NCI-H187 (cell line): ENCODE measurements at regions not wholly inside any gene's neighbourhood (a gene's known extent, or its start where the extent isn't known, plus 50 kb on each side); places are given as distances from the start of the nearest gene placed in this dataset.
"Not testable (repeated sequence)": the region's sequence is repeated elsewhere in the genome, so short reads cannot be mapped to it uniquely, and the experiment has no call there.

Source experiments
- DNase-seq, 2 experiments: peaks; one replicate each; lab custom pipeline; 2025; lab: John Stamatoyannopoulos, UW

DNA sequence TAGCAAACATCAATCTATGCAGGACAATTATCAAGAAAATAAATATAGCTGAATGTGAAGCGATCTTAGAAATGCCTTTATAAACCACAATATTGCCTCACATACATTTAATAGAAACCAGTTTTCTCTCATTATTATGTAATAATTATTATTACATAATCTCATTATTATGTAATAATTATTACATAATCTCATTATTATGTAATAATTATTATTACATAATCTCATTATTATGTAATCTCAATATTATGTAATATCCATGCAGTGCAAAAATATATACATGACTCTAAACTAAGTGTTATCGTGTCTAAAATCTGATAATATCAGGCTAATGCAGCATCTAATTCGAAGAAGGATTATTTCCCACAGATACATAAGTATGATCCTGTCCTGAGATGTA lies 563.9 kb upstream of the SEMA6A start:
- no peak for DNase-seq

DNA sequence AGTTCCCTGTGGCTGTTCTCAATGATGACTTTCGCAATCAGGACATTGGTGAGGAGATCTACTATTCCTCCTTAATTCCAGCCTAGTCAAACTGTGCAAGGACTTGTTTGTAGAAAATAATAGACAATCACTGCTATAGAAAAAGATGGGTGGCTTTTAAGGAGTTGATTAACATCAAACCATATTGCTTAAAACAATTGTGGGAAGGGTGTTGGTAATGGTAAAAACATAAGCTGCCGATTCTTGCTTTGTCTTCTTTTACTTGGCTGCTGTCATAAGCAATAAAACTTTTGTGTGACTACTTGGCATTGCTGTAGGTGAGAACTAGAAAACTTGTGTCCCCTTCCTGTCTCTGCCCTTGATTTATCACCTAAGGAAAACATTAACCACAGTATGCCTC lies 561.2 kb upstream of the SEMA6A start:
- no peak for DNase-seq

DNA sequence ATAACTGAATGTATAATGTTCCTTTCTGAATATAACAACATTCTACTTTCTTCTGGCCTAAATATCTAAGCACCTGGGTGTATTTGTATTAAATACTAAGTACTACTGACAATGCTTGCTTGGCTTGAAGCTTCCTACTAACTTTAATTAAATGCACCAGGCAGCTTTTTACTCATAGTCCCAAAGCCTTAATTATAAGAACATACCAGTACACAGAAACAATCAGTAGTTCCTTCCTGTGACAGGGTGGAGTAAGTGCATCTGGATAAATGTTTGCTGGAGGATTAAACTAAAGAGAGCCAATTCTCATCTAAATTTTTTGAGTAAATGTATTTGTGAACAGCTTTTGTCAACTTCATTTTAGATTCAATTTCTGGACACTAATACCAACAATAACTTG lies 558.6 kb upstream of the SEMA6A start:
- DNase-seq, result no peak

DNA sequence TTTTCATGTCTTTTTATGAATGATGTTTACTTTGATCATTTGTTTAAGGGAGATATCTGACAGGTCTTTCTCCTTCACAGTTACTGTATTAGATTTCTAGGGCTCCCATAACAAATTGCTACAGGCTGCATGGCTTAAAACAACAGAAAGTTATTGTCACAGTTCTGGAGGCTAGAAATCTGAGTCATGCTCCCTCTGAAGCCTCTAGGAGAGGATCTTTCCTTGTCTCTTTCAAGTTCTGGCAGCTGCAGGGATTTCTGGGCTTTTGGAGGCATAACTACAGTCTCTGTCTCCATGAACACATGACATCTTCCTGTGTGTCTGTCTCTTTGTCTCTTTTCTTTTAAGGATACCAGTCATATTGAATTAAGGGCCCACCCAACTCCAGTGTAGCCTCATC lies 557.3 kb upstream of the SEMA6A start:
- DNase-seq, result no peak

DNA sequence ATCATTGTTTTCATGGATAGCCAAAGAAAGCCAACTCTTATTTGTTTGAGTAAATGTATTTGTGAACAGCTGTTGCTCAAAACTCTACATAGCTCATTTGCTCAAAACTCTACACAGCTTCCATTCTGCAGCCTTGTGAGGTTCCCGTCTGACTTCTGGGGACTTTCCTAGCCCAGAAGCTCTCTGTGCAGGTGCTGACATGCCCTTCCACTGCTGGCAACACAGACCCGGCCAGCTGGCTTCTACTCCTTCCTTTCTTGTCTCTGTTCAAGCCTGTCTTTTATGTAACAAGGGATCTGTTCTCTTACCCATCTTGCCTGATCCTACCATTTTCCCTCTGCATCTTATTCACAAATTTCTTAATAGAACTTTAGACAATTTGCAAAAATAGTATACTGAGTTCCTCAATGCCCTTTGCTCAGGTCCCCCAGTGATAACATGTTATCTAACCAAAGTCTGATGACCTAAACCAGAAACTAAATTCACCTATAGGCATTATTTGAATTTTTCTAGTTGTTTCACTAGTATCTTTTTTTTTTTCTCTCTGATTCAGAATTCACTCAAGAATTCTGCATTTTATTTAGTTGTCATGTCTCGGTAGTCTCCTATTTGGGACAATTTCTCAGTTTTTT lies 556.5 kb upstream of the SEMA6A start:
- DNase-seq, result no peak

DNA sequence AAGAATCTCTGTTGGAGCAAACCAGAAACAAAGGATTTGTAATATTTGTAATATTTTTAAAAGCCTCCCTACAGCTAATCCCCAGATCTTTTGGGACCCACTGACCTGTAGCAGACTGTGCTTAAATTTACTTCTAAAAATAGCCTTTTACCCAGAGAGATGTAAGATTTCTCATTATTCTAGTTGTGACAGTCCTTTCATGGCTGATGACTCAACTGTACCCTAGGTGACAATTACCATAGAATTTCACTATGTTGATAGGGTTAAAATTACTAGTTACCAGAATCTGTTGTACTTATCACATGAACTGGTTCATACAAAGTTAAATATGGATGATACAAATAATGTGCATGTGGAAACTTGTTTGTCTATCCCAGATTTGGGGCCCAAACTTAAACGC lies 543.9 kb upstream of the SEMA6A start:
- no peak for DNase-seq

DNA sequence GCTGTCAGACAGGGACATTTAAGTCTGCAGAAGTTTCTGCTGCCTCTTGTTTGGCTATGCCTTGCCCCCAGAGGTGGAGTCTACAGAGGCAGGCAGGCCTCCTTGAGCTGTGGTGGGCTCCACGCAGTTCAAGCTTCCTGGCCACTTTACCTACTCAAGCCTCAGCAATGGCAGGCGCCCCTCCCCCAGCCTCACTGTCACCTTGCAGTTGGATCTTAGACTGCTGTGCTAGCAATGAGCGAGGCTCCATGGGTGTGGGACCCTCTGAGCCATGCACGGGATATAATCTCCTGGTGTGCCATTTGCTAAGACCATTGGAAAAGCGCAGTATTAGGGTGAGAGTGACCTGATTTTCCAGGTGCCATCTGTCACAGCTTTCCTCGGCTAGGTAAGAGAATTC lies 542.7 kb upstream of the SEMA6A start:
- not testable (repeated sequence) for DNase-seq

DNA sequence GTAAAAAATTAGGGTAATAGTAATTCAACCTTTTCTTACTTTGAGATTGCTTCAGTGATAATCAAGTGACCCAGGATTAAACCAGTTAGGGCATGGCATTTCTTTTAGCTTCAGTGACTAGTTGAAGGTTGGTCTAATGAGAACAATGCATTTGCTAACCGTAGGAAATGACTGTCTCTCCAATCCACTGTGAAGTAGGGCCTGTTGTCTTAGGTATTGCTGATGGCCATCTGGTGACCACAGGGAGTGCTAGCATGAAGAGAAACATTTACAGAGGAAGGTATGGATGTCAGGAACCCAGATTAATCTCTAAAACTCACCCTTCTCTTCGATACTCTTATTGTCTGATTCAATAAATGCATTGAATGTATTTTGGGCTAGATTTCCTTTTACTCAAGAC lies 535.9 kb upstream of the SEMA6A start:
- no peak for DNase-seq

DNA sequence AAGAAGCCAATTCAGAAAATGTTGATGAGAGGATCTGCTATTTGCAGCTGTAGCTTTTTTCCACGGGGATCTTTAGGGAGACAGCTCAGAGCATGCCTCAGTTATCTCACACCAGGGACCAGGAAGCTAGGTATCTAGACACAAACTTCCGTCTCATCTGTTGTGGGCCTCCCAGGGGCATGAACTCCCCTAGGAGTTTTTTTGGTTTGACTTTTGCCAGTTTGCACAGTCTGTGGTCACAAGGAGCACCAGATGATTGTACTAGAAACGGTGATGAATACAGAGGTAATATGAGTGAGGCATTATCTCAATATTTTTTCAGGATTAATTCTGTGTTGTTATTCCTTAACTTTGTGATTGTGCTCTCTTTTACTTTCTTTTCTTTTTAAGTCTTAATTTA lies 533.2 kb upstream of the SEMA6A start:
- DNase-seq, result no peak

DNA sequence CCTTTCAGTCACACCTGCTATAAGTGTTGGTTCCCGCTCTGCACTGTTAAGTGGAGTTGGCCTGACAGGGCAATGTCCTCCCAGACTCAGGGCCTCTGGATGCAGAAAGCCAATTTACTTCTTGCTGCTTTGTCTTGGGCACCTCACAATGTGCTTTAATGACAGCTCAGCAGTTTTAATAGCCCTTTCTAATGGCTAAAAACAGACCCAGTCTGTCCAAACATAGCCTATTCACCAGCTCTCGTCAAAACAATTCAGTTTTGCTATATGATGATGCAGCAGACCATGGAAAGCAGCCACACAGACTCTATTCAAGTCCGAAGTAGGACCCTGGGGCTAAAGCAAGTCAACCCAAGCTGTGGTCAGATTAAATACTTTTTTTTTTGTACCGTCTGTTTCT lies 529.1 kb upstream of the SEMA6A start:
- no peak for DNase-seq

DNA sequence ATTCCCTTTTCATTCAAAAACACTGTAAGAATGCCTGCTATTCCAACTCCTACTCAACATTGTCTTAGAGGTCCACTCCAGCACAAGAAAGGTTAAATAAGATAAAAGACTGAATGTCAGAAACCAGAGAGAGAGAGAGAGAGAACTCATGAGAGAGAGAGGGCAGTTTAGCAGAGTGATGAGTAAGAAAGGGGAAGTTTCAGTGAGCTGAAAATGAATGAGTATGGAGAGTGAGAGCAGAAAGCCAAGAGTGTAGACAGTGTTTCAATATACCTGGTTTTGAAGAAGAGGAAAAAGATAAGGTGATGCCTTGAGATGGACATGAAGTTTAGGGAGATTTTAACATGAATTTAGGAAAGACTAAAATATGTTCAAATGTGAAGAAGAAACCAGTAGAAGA lies 528.0 kb upstream of the SEMA6A start:
- no peak for DNase-seq

DNA sequence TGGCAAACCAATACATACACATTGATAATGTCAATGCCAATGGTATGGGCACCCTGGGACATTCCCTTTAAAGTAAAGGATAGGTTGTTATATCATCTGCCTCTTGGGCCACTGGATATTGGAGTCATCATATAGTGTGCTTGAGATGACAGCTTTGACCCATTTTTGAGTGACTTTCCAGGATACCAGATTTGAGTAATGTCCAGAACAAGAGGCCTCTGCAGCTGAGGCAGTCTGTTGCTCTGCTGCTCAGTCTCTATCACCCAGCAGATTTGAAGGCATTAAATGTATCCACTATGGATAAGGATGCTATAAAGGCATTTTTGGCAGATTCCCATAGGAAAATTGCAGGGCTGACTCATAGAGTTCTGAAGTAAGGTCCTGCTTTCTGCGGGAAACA lies 525.6 kb upstream of the SEMA6A start:
- DNase-seq, result no peak

DNA sequence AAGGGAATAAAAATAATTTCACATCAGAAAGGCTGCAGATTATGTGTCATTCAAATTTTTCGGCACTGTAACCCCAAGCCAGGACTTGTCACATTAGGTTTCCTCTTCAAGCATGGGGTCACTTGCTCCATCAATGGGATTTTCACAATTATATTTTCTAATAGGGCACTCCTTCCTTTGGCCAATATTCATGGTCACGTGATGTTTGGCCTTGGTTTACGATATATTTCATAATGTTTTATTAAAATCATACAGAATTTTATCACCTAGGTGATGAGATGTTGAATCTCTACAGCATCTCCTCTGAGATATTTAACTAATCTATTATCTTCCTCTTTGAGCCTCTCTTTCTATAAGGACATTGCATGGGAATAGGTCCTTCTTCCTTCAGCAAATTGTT lies 523.5 kb upstream of the SEMA6A start:
- DNase-seq, result no peak

DNA sequence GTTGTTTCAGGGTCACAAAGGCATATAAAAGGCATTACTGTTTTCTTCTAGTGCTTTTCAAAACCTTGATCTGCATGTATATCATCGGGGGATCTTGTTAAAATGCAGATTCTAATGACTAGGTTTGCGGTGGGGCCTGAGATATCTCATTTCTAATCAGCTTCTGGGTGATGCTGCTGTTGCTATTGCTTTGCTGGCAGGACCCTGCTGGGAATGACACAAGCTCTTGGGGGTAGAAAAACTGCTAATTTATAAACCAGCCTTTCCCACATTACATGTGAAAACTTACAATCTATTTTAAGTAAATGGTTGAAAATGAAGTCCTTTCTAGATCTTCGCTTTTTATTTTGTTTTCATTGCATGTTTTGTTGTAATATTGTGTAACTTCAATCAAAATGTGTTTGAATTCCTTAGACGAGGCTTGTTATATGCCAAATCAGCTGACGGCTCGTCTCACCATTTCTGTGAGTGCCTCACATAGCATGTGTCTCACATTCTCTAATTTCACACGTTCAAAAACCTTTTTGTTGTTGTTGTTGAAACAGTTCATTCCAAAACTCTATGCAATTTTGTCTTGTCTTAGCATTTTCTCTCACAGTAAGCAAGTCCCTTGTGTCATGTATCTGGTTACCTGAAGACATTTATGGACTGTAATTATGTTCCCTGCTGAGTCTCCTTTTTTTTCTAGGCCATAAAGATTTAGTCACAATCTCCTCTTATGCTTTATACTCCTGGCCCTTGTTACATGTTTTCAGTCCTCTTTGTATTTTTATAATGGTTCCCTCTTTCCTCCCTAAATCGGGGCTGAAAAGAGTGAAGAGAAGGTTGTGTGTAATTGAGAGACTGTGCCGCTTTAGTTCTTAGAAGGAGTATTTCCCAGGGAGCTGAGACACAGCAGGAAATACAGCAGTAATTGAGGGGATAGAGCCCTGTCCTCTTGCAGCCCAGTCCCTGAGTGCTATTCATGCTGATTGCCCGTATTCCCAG lies 521.0 kb upstream of the SEMA6A start:
- no peak for DNase-seq

DNA sequence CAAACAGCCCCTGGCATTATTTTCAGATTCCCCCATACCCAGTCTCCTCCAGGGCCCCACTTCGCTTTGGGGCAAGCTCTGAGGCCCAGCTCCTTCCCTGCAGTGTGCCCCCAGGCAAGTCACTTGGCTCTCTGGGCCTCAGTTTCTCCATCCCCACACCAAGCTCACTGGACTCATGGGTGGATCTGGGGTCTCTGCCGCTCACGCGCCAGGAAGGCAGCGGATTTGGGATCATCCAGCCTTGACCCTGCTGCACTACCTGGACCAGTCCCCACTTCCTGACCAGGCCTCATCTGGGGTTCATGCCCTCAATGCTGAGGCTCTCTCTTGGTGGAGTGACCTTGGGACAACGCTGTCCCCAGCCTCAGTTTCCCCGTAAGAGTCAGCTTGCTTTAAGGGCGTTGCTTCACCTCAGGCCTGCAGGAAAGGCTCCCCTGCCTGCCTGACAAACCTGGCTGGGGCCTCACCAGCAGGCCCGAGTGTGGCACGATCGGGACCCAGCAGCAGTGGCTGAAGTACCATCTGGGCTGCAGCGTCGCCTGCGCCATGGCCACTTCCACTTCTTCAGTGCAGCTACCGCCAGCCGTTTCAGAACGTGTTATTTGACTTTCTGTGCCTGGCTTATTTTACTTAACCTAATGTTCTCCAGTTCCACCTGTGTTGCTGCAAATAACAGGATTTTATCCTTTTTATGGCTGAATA lies 519.6 kb upstream of the SEMA6A start:
- no peak for DNase-seq

DNA sequence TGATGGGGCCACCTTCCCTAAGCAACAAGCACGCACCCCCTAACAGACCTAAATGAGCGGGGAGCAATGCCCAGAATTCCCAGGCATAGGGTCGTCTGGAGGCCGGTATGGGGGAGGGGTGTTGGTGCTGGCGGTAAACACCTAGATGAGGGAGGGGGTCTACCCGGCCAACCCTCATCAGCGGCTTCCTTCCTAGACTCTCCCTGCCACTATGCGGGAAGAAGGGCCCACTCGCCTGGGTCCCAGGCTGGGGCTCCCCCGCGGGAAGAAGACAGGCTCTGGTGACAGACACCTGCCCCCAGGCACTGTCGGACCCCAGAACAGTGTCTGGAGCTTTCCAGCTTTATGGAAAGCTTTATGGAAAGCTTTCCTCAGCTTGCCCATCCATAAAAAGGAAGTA lies 519.0 kb upstream of the SEMA6A start:
- DNase-seq, result no peak

DNA sequence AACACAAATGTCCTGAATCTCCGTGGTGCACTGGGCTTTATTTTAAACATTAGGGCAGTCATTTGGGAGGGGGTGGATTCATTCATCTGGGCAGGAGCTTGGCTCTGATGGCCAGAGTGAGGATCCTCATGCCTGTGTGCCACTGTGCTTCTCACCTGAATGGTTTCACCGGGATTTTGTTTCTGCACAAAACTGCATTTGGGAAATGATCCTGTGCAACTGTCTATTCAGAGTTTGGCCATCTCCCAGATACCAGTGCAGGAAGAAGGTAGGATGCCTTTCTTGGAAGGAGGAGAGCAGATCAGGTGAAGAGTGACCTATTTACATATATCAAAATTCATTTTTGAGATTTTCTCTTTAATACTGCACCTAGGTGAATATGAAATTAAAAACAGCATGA lies 514.4 kb upstream of the SEMA6A start:
- no peak for DNase-seq

DNA sequence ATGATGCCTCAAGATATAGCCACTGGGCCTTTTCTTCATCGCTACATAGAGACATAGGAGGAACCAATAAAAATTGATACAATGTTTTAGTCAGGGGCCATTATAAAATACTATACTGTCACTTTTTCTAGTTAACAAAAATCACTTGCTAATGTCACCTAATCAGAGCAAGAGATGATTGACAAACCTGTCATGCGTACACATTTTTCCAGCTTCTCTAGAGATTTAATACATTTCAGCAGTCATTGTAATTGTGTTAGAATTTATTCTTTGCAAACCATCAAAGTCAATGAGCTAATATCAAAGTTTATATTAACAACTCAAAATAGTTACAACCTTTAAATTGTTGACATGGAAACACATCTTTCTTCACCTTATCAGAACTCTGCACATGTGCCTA lies 513.6 kb upstream of the SEMA6A start:
- DNase-seq, result no peak

DNA sequence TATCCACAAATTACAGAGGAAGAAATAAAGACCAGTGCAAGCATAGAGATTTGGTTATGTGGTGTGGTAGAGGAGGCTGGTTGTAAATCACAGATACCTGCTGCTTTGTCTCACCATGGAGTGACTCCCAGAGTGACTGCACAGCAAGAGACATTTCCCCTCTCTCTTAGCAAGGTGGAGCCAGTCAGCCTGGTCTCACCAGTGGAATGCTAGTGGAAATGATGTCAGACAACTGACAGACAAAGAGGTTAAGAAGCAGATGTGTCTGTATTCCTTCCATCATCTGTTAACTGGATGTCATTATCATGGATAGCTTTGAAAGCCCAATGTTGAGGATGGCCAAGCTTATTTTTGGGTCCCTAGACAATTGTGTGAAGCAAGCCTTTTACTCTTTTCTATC lies 509.4 kb upstream of the SEMA6A start:
- no peak for DNase-seq

DNA sequence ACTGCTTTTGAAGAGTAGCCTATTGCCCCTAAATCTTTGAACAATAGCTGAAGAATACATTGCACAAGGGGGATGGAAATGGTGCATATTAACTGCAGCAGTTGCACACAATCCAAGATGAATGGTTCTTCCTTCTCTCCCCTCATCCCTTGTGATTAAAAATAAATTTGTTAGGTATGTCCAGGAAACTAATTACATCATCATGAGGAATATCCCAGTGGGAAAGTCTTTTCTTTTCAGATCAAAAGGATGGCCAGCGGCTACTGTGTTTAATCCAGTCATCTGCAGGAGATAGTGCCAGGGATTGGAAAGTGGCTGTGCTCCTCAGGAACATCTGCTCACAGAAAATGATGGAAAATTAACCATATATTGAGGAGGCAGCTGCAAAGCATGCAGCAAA lies 508.4 kb upstream of the SEMA6A start:
- no peak for DNase-seq

DNA sequence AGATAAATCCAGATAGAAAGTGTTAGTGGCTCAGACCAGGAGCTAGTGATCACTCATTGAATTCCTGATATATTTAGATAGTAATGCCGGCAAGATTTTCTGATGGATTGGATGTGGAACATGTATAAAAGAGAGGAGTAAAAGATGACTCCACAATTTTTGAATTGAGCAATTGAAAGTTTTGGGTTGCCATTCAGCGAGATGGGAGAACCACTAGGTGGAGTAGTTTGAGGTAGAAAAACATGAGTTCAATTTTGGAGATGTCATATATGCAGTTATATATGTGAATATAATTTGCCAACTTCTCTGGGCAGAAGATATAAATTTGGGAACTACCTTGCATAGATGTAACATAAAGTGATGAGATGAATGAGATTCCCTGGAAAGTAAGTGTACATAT lies 502.5 kb upstream of the SEMA6A start:
- no peak for DNase-seq

DNA sequence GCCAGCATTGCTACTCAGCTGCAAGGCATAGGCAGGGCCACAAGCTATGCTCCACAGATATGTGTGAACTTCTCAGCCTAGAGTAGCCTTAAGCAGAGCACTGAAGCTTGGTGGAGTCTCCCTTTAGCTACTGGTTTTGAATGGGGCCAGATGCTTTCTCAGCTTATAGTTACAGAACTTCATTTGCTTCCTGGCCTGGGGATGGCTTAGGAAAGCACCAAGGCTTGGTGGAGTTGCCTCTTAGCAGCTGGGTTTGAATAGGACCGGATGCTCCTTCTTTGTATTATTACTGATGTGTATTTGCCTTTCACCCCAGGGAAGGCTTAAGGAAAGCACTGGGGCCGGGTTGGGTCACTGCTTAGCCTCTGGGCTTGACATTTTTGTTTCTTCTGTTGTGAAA lies 497.8 kb upstream of the SEMA6A start:
- DNase-seq, result no peak

DNA sequence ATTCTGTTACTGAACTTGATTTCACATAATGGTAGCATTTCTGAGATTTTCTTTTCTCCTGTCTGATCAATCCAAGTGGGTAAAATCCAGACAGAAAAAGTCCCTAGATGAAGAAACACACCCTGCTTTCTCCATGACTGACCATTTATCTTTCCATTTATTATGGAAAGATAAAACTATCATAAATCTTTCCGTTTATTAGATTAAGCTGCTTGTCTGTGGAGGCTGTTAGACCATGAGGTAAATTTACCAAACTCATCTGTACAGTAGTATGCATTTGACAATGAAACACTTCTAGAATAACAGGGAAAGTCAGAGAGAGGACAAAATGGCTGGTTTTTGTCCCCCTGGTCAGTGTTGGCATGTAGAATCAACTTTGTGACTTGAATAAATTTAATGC lies 491.2 kb upstream of the SEMA6A start:
- no peak for DNase-seq
